A549 (cell line): ENCODE measurements at regions not wholly inside any gene's neighbourhood (a gene's known extent, or its start where the extent isn't known, plus 50 kb on each side); places are given as distances from the start of the nearest gene placed in this dataset.
"Not testable (repeated sequence)": the region's sequence is repeated elsewhere in the genome, so short reads cannot be mapped to it uniquely, and the experiment has no call there.

Experiments used
- ATAC-seq, 2 experiments: fragments of 200-7000 bp in 1 of 2; fragments of >200 bp in 1 of 2; cut with Nextera tagmentation in 1 of 2; cut with Tn5 transposase in 1 of 2; 3 replicates each; pipeline versions ENCODE4 v1.8.0 to v1.9.1; 2018 to 2020; ENCODE audit warnings: mild to moderate bottlenecking in 1 of 2, moderate library complexity in 1 of 2
- CTCF ChIA-PET: fragments of 300-600 bp; sonication (Branson Sonifier 250); formaldehyde crosslinking; extraction: SDS; loops from one replicate; lab custom pipeline; 2021; ENCODE audit warnings: antibody characterized with exemption, inconsistent platforms; lab: Yijun Ruan, JAX
- POLR2A ChIA-PET: fragments of 350-600 bp; formaldehyde crosslinking; extraction: SDS; loops from one replicate; lab custom pipeline; 2021; ENCODE audit warnings: antibody characterized with exemption, inconsistent platforms; lab: Yijun Ruan, JAX
- DNase-seq, 2 experiments: peaks; one replicate each; pipeline versions ENCODE4 v3.0.0 to v3.0.0-alpha.2; 2011 to 2016; ENCODE audit warnings: low read depth in 1 of 2, low spot score in 1 of 2
- FAIRE-seq: peaks from 2 replicates; lab custom pipeline; 2011; peaks lifted over from hg19 to GRCh38; lab: Jason Lieb, UNC
- H3K27ac ChIP-seq, 2 experiments: fragments of >200 bp; sonication (Bioruptor Twin); formaldehyde crosslinking; 3 replicates each; pipeline ENCODE4 v1.5.1; 2016 to 2017
- H3K4me1 ChIP-seq: fragments of >200 bp; sonication (Bioruptor Twin); formaldehyde crosslinking; 3 replicates; pipeline ENCODE4 v1.6.1; 2016
- H3K4me2 ChIP-seq: fragments of >200 bp; sonication (Bioruptor Twin); formaldehyde crosslinking; 3 replicates; pipeline ENCODE4 v1.6.1; 2016
- H3K4me3 ChIP-seq: fragments of >200 bp; sonication (Bioruptor Twin); formaldehyde crosslinking; 3 replicates; pipeline ENCODE4 v1.5.1; 2016
- H3K9me3 ChIP-seq: fragments of >200 bp; sonication (Bioruptor Twin); formaldehyde crosslinking; 3 replicates; pipeline ENCODE4 v1.6.1; 2016
- ATOH8 ChIP-seq: fragments of 250-450 bp; sonication (Bioruptor Pico); IDR thresholded peaks from 2 replicates; pipeline ENCODE4 v1.5.0; 2020; ENCODE audit warnings: low read depth, mild to moderate bottlenecking, moderate library complexity
- CBX2 ChIP-seq: fragments of 200-600 bp; sonication (generic); IDR thresholded peaks from 2 replicates; pipeline ENCODE4 v1.6.1; 2016; ENCODE audit warnings: low read depth, mild to moderate bottlenecking, borderline replicate concordance
- EHF ChIP-seq: fragments of 250-450 bp; sonication (Bioruptor Pico); IDR thresholded peaks from 2 replicates; pipeline ENCODE4 v1.5.0; 2020; ENCODE audit warnings: mild to moderate bottlenecking
- ESRRA ChIP-seq: fragments of 150-350 bp; IDR thresholded peaks from 2 replicates; pipeline ENCODE4 v1.6.1; 2014; ENCODE audit warnings: mild to moderate bottlenecking, low read length, borderline replicate concordance
- FOXS1 ChIP-seq: fragments of 250-450 bp; sonication (Bioruptor Pico); IDR thresholded peaks from 2 replicates; pipeline ENCODE4 v1.5.0; 2020; ENCODE audit warnings: mild to moderate bottlenecking, moderate library complexity
- HMGXB4 ChIP-seq: fragments of 250-450 bp; sonication (Bioruptor Pico); IDR thresholded peaks from 2 replicates; pipeline ENCODE4 v1.5.0; 2021; ENCODE audit warnings: mild to moderate bottlenecking, moderate library complexity, borderline replicate concordance
- HOXB13 ChIP-seq: fragments of 250-450 bp; sonication (Bioruptor Pico); IDR thresholded peaks from 2 replicates; pipeline ENCODE4 v1.5.0; 2020; ENCODE audit warnings: low read depth, mild to moderate bottlenecking, moderate library complexity
- HOXB5 ChIP-seq: fragments of 250-450 bp; sonication (Bioruptor Pico); IDR thresholded peaks from 2 replicates; pipeline ENCODE4 v1.5.0; 2020; ENCODE audit warnings: mild to moderate bottlenecking, moderate library complexity
- JUN ChIP-seq, 2 experiments: fragments of >200 bp; sonication (Bioruptor Twin); formaldehyde crosslinking; IDR thresholded peaks; 2 replicates in 1 of 2; 3 replicates in 1 of 2; pipeline ENCODE4 v1.6.1; 2016 to 2017
- MAX ChIP-seq: IDR thresholded peaks from 2 replicates; pipeline ENCODE4 v1.6.1; 2012
- MYC ChIP-seq: IDR thresholded peaks from 2 replicates; pipeline ENCODE4 v1.6.1; 2012; ENCODE audit warnings: mild to moderate bottlenecking, inconsistent platforms, low read length, improper control_type of control experiment, borderline replicate concordance
- NR3C1 ChIP-seq: fragments of >200 bp; sonication (Bioruptor Twin); formaldehyde crosslinking; IDR thresholded peaks from 3 replicates; pipeline ENCODE4 v1.6.1; 2017
- PBX3 ChIP-seq: IDR thresholded peaks from 2 replicates; pipeline ENCODE4 v1.6.1; 2012
- RAD21 ChIP-seq, 2 experiments: fragments of >200 bp in 1 of 2; sonication (Bioruptor Twin) in 1 of 2; formaldehyde crosslinking in 1 of 2; IDR thresholded peaks in 1 of 2; conservative IDR thresholded peaks in 1 of 2; 2 replicates in 1 of 2; 3 replicates in 1 of 2; pipeline ENCODE4 v1.6.1; 2012 to 2018; ENCODE audit warnings: inconsistent platforms in 1 of 2
- RCOR1 ChIP-seq: fragments of 150-350 bp; IDR thresholded peaks from 2 replicates; pipeline ENCODE4 v1.6.1; 2014; ENCODE audit warnings: antibody characterized with exemption, low read length, low read depth
- REST ChIP-seq: fragments of 200-600 bp; sonication (generic); IDR thresholded peaks from 2 replicates; pipeline ENCODE4 v1.6.1; 2016; ENCODE audit warnings: antibody characterized with exemption, mild to moderate bottlenecking, moderate library complexity
- SREBF2 ChIP-seq: fragments of 450-650 bp; IDR thresholded peaks from 2 replicates; pipeline ENCODE4 v1.6.1; 2014; ENCODE audit warnings: mild to moderate bottlenecking, moderate library complexity
- TFCP2L1 ChIP-seq: fragments of 250-450 bp; sonication (Bioruptor Pico); IDR thresholded peaks from 2 replicates; pipeline ENCODE4 v1.5.0; 2021; ENCODE audit warnings: mild to moderate bottlenecking
- WGBS: methylation state at CpG from one replicate; pipeline ENCODE4 v1.1.6; 2017; ENCODE audit errors: missing lambda C conversion rate; 5-methylcytosine and 5-hydroxymethylcytosine counted together

- TF ChIP-seq NR3C1 = no peak
- no peak for TF ChIP-seq RAD21 (conservative IDR thresholded peaks at IDR 0.05 in 1 of 2, IDR thresholded peaks at IDR 0.05 in 1 of 2)
- no peak for TF ChIP-seq RCOR1
- TF ChIP-seq ESRRA = no peak
- TF ChIP-seq TFCP2L1 (CRISPR knock-in tag) = no peak
- no peak for TF ChIP-seq REST
- TF ChIP-seq MYC = no peak
- TF ChIP-seq JUN (IDR thresholded peaks at IDR 0.05) = no peak
- no peak for TF ChIP-seq ATOH8 (CRISPR knock-in tag)
- TF ChIP-seq PBX3 = no peak
- H3K9me3 ChIP-seq = no peaks in the 10 kb centered on the region
- DNase-seq (no peak), ATAC-seq (no peak), FAIRE-seq (no peak)
- WGBS = no CpG with 5 or more reads among the region's 2 CpGs
- ChIA-PET POLR2A (no interaction called here), CTCF (no interaction called here)
- no peak overlapping the region for H3K4me2 ChIP-seq
- no peaks in the 10 kb centered on the region for H3K4me1 ChIP-seq
- H3K4me3 ChIP-seq = no peak overlapping the region
- no peak overlapping the region for H3K27ac ChIP-seq
These were observed 500.4 kb upstream of the KLHL4 start for GRCh38 chrX:87017210-87017609.

- H3K4me3 ChIP-seq, H3K9me3 ChIP-seq, H3K4me1 ChIP-seq, CTCF ChIA-PET, H3K27ac ChIP-seq, POLR2A ChIA-PET, ATAC-seq, H3K4me2 ChIP-seq, DNase-seq, FAIRE-seq: not testable (repeated sequence)
- WGBS = 15% methylated on average over 2 of the region's 25 CpGs
These were observed 484.5 kb upstream of the KLHL4 start for GRCh38 chrX:87033115-87033514.

GRCh38 chrX:87045352-87045751 lies 472.2 kb upstream of the KLHL4 start:
- no peak for TF ChIP-seq CBX2
- TF ChIP-seq EHF (CRISPR knock-in tag) = no peak
- no peak for TF ChIP-seq HMGXB4 (CRISPR knock-in tag)
- no peak for TF ChIP-seq TFCP2L1 (CRISPR knock-in tag)
- TF ChIP-seq SREBF2 = no peak
- TF ChIP-seq HOXB13 (CRISPR knock-in tag) = no peak
- no peak for TF ChIP-seq ATOH8 (CRISPR knock-in tag)
- no peak for TF ChIP-seq MAX
- TF ChIP-seq HOXB5 (CRISPR knock-in tag) = no peak
- no peak for TF ChIP-seq REST
- no peak for TF ChIP-seq FOXS1 (CRISPR knock-in tag)
- FAIRE-seq (no peak), ATAC-seq (no peak), DNase-seq (no peak)
- Histone ChIP-seq H3K4me2 (no peak overlapping the region), H3K4me3 (no peak overlapping the region), H3K27ac (no peak overlapping the region), H3K4me1 (no peaks in the 10 kb centered on the region), H3K9me3 (no peaks in the 10 kb centered on the region)
- ChIA-PET CTCF (no interaction called here), POLR2A (no interaction called here)
- 18% methylated on average over 4 of the region's 4 CpGs for WGBS
